HCT116 (cell line): ENCODE measurements at regions not wholly inside any gene's neighbourhood (a gene's known extent, or its start where the extent isn't known, plus 50 kb on each side); places are given as distances from the start of the nearest gene placed in this dataset.
A peak's percentile ranks its signal among the peaks of the same experiment; 100 is the strongest.

Experiments
- ELF1 ChIP-seq: IDR thresholded peaks from 2 replicates; pipeline ENCODE4 v1.6.1; 2012; ENCODE audit warnings: low read depth, borderline replicate concordance
- POLR2A ChIP-seq: IDR thresholded peaks from 2 replicates; pipeline ENCODE4 v1.7.0; 2011; ENCODE audit warnings: borderline replicate concordance; ENCODE audit not compliant: insufficient read depth, insufficient read length; ENCODE audit errors: extremely low read depth
- POLR2AphosphoS5 ChIP-seq: IDR thresholded peaks from 2 replicates; pipeline ENCODE4 v1.6.1; 2011; ENCODE audit warnings: mild to moderate bottlenecking, low read depth, low read length, moderate library complexity
- RAD21 ChIP-seq: IDR thresholded peaks from 2 replicates; pipeline ENCODE4 v1.6.1; 2012; ENCODE audit warnings: low read depth, mild to moderate bottlenecking
- SRF ChIP-seq: IDR thresholded peaks from 2 replicates; pipeline ENCODE4 v1.6.1; 2012; ENCODE audit warnings: low read depth
- ZFX ChIP-seq: fragments of 450-650 bp; IDR thresholded peaks from 2 replicates; pipeline ENCODE4 v1.6.1; 2017
- TF ChIP-seq, protein P1 (sequence below), 3 experiments: fragments of 200-600 bp in 1 of 3; sonication (generic) in 1 of 3; IDR thresholded peaks in 2 of 3; conservative IDR thresholded peaks in 1 of 3; 2 replicates each; pipeline ENCODE4 v1.5.1; 2012 to 2017; ENCODE audit warnings: low read depth in 2 of 3, low read length in 2 of 3, antibody characterized with exemption in 1 of 3, borderline replicate concordance in 1 of 3, control low read depth in 1 of 3, mild to moderate bottlenecking in 1 of 3, mixed read lengths in 1 of 3, mixed run types in 1 of 3, moderate library complexity in 1 of 3; ENCODE audit not compliant: insufficient read depth in 1 of 3
- TF ChIP-seq, protein P2 (sequence below): IDR thresholded peaks from 2 replicates; pipeline ENCODE4 v1.6.1; 2012

DNA sequence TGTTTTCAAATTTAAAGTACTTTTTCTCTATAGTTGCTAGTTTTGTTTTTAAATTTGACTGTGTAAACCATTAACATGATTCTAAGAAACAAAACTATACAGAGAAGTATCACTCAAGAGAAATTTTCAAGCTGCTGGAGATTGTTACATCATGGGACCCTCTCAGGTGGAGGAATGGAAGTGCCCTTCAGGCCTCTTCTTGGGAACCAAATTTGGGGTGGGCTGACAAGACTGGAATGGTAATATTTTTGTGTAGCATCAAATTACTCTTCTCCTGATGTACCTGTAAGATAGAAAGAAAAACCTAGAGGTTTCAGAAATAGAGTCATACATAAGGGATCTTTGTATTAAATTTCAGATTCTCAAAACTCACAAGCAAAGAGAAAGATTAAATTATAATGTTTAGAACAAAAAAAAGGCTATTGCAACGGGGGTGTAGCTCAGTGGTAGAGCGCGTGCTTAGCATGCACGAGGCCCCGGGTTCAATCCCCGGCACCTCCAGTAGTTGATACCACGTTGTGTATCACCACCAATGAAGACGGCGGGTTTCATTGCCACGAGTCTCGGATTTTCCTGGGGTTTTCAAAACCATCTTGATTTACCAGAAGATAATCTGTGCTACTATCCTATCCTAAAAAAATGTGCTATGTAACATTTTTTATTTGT, 193.7 kb downstream of the GPX5 start:
- TF ChIP-seq, protein P1, sequence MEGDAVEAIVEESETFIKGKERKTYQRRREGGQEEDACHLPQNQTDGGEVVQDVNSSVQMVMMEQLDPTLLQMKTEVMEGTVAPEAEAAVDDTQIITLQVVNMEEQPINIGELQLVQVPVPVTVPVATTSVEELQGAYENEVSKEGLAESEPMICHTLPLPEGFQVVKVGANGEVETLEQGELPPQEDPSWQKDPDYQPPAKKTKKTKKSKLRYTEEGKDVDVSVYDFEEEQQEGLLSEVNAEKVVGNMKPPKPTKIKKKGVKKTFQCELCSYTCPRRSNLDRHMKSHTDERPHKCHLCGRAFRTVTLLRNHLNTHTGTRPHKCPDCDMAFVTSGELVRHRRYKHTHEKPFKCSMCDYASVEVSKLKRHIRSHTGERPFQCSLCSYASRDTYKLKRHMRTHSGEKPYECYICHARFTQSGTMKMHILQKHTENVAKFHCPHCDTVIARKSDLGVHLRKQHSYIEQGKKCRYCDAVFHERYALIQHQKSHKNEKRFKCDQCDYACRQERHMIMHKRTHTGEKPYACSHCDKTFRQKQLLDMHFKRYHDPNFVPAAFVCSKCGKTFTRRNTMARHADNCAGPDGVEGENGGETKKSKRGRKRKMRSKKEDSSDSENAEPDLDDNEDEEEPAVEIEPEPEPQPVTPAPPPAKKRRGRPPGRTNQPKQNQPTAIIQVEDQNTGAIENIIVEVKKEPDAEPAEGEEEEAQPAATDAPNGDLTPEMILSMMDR (IDR thresholded peaks at IDR 0.05 in 2 of 3, conservative IDR thresholded peaks at IDR 0.05 in 1 of 3; ENCODE audit: borderline replicate concordance in 1 of 3, insufficient read depth in 1 of 3, low read depth in 2 of 3, low read length in 2 of 3), result no peak
- no peak for TF ChIP-seq POLR2A
- TF ChIP-seq, protein P2, sequence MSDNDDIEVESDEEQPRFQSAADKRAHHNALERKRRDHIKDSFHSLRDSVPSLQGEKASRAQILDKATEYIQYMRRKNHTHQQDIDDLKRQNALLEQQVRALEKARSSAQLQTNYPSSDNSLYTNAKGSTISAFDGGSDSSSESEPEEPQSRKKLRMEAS, result peak; percentile 84
- TF ChIP-seq RAD21, result no peak
- no peak for TF ChIP-seq ZFX
- no peak for TF ChIP-seq POLR2AphosphoS5
- TF ChIP-seq SRF, result no peak
- TF ChIP-seq ELF1, result no peak
